GM21367 (cell line): ENCODE measurements at regions not wholly inside any gene's neighbourhood (a gene's known extent, or its start where the extent isn't known, plus 50 kb on each side); places are given as distances from the start of the nearest gene placed in this dataset.

ENCODE experiments used
- ATAC-seq: cut with Tn5 transposase; IDR thresholded peaks from one replicate; pipeline ENCODE4 v1.9.1; 2021; ENCODE audit not compliant: unreplicated experiment

DNA sequence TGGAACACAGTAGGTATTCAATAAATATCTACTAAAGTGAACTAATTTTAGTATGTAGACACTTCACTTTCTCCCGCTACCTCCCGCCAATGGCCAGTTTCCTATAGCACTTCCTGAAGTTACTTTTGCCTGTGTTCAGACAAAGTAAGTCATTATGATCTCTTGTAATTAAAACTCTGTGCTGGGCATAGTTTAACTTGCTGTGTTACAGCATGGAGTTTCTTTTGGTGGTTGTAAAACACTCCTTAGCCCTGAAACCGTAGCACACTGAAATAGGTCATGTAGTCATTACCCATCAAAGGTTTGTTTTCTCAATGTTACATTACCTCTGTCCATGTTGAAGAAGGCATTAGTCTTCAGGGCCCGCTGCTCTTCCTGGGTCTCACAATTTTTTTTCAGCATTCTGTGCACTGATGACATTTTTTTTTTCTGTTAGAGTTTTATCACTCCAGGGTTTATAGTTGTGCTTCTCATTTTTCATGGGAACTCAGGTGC lies 54.0 kb upstream of the CENPW start:
- no peak for ATAC-seq
